NCI-H2029 (cell line): ENCODE measurements at regions not wholly inside any gene's neighbourhood (a gene's known extent, or its start where the extent isn't known, plus 50 kb on each side); places are given as distances from the start of the nearest gene placed in this dataset.
A peak's percentile ranks its signal among the peaks of the same experiment; 100 is the strongest.
"Not testable (repeated sequence)": the region's sequence is repeated elsewhere in the genome, so short reads cannot be mapped to it uniquely, and the experiment has no call there.

Experiments used
- DNase-seq: peaks from one replicate; lab custom pipeline; 2025; lab: John Stamatoyannopoulos, UW

- peak; percentile 44 for DNase-seq
Measured at GRCh38 chr16:72455743-72456659, 284.0 kb upstream of the PMFBP1 start.

GRCh38 chr16:72453856-72454255 lies 281.9 kb upstream of the PMFBP1 start:
- DNase-seq, result not testable (repeated sequence)

- no peak for DNase-seq
Measured at GRCh38 chr16:72444696-72445095, 272.7 kb upstream of the PMFBP1 start.

- no peak for DNase-seq
Measured at GRCh38 chr16:72443809-72444208, 271.9 kb upstream of the PMFBP1 start.

- DNase-seq, result no peak
Measured at GRCh38 chr16:72442385-72443158, 270.6 kb upstream of the PMFBP1 start.

GRCh38 chr16:72437891-72438290 lies 265.9 kb upstream of the PMFBP1 start:
- DNase-seq, result no peak

GRCh38 chr16:72434159-72434558 lies 262.2 kb upstream of the PMFBP1 start:
- no peak for DNase-seq

- no peak for DNase-seq
Measured at GRCh38 chr16:72430121-72430520, 258.2 kb upstream of the PMFBP1 start.

GRCh38 chr16:72429671-72430081 lies 257.7 kb upstream of the PMFBP1 start:
- DNase-seq, result no peak

GRCh38 chr16:72428681-72429376 lies 256.9 kb upstream of the PMFBP1 start:
- DNase-seq, result no peak

- DNase-seq, result no peak
Measured at GRCh38 chr16:72427783-72428331, 255.9 kb upstream of the PMFBP1 start.

- DNase-seq, result no peak
Measured at GRCh38 chr16:72427051-72427782, 255.3 kb upstream of the PMFBP1 start.

GRCh38 chr16:72426386-72426785 lies 254.4 kb upstream of the PMFBP1 start:
- no peak for DNase-seq

GRCh38 chr16:72425571-72426341 lies 253.8 kb upstream of the PMFBP1 start:
- DNase-seq, result peak; percentile 28

GRCh38 chr16:72424757-72425156 lies 252.8 kb upstream of the PMFBP1 start:
- no peak for DNase-seq

GRCh38 chr16:72422308-72422897 lies 250.4 kb upstream of the PMFBP1 start:
- no peak for DNase-seq

- no peak for DNase-seq
Measured at GRCh38 chr16:72419638-72420037, 247.7 kb upstream of the PMFBP1 start.

- no peak for DNase-seq
Measured at GRCh38 chr16:72415379-72415778, 243.4 kb upstream of the PMFBP1 start.

GRCh38 chr16:72410492-72410891 lies 238.5 kb upstream of the PMFBP1 start:
- DNase-seq, result no peak

GRCh38 chr16:72409423-72409822 lies 237.5 kb upstream of the PMFBP1 start:
- no peak for DNase-seq
